ENCODE measurements at regions not wholly inside any gene's neighbourhood (a gene's known extent, or its start where the extent isn't known, plus 50 kb on each side); places are given as distances from the start of the nearest gene placed in this dataset.

- Mint-ChIP-seq H3K36me3 (no peaks in the 10 kb centered on the region), H3K4me3 (no peak overlapping the region), H3K4me1 (ENCODE audit: unreplicated experiment) (no peaks in the 10 kb centered on the region), H3K9me3 (peaks cover 4% of the 10 kb centered on the region), H3K27ac (no peak overlapping the region), H3K27me3 (no peaks in the 10 kb centered on the region)
- no peak for TF ChIP-seq CTCF (conservative IDR thresholded peaks at IDR 0.05)
- DNase-seq (ENCODE audit: extremely low spot score, unreplicated experiment) = no peak
These were observed 791.0 kb downstream of the TMTC2 start for GRCh38 chr12:83477696-83478095.

- H3K4me3 Mint-ChIP-seq = no peak overlapping the region
- H3K27ac Mint-ChIP-seq = no peak overlapping the region
- no peaks in the 10 kb centered on the region for H3K27me3 Mint-ChIP-seq
- H3K9me3 Mint-ChIP-seq = peaks cover 4% of the 10 kb centered on the region
- no peaks in the 10 kb centered on the region for H3K4me1 Mint-ChIP-seq (ENCODE audit: unreplicated experiment)
- no peak for DNase-seq (ENCODE audit: extremely low spot score, unreplicated experiment)
- H3K36me3 Mint-ChIP-seq = no peaks in the 10 kb centered on the region
- no peak for TF ChIP-seq CTCF (conservative IDR thresholded peaks at IDR 0.05)
These were observed 790.3 kb downstream of the TMTC2 start for GRCh38 chr12:83476695-83477690.

GRCh38 chr12:83476006-83476405 is 789.3 kb downstream of the TMTC2 start:
- TF ChIP-seq CTCF (conservative IDR thresholded peaks at IDR 0.05) = no peak
- H3K27ac Mint-ChIP-seq = no peak overlapping the region

GRCh38 chr12:83474369-83474768 is 787.7 kb downstream of the TMTC2 start:
- H3K9me3 Mint-ChIP-seq = no peaks in the 10 kb centered on the region
- H3K36me3 Mint-ChIP-seq = no peaks in the 10 kb centered on the region
- H3K4me1 Mint-ChIP-seq (ENCODE audit: unreplicated experiment) = no peaks in the 10 kb centered on the region
- no peak overlapping the region for H3K27ac Mint-ChIP-seq
- no peaks in the 10 kb centered on the region for H3K27me3 Mint-ChIP-seq
- H3K4me3 Mint-ChIP-seq = no peak overlapping the region
- no peak for TF ChIP-seq CTCF (conservative IDR thresholded peaks at IDR 0.05)
- DNase-seq (ENCODE audit: extremely low spot score, unreplicated experiment) = no peak

More at GRCh38 chr12:83476006-83476405, 789.3 kb downstream of the TMTC2 start:
- H3K4me1 Mint-ChIP-seq (ENCODE audit: unreplicated experiment) = no peaks in the 10 kb centered on the region
- no peaks in the 10 kb centered on the region for H3K27me3 Mint-ChIP-seq
- H3K9me3 Mint-ChIP-seq = peaks cover 2% of the 10 kb centered on the region
- no peak overlapping the region for H3K4me3 Mint-ChIP-seq
- no peak for DNase-seq (ENCODE audit: extremely low spot score, unreplicated experiment)
- no peaks in the 10 kb centered on the region for H3K36me3 Mint-ChIP-seq

- no peaks in the 10 kb centered on the region for H3K4me1 Mint-ChIP-seq (ENCODE audit: unreplicated experiment)
- DNase-seq (ENCODE audit: extremely low spot score, unreplicated experiment) = no peak
These were observed 786.8 kb downstream of the TMTC2 start for GRCh38 chr12:83473408-83474095.

More at GRCh38 chr12:83473408-83474095, 786.8 kb downstream of the TMTC2 start:
- Mint-ChIP-seq H3K27ac (no peak overlapping the region), H3K4me3 (no peak overlapping the region), H3K9me3 (no peaks in the 10 kb centered on the region), H3K36me3 (no peaks in the 10 kb centered on the region), H3K27me3 (no peaks in the 10 kb centered on the region)
- TF ChIP-seq CTCF (conservative IDR thresholded peaks at IDR 0.05) = no peak

Data from type B pancreatic cell (in vitro differentiated cells).